Stomach (tissue), 4 donors: ENCODE measurements at regions not wholly inside any gene's neighbourhood (a gene's known extent, or its start where the extent isn't known, plus 50 kb on each side); places are given as distances from the start of the nearest gene placed in this dataset.

Experiments
- EP300 ChIP-seq: sonication (generic); formaldehyde crosslinking; IDR thresholded peaks from one replicate; pipeline ENCODE4 v1.6.1; 2017; ENCODE audit warnings: antibody characterized with exemption
- POLR2A ChIP-seq, 4 donors: fragments of 450-650 bp; IDR thresholded peaks; one replicate each; pipeline ENCODE4 v1.6.1; 2016; ENCODE audit warnings: antibody characterized with exemption in 4 of 4, control low read depth in 2 of 4, mild to moderate bottlenecking in 1 of 4, moderate library complexity in 1 of 4
- TF ChIP-seq, protein P1 (sequence below), 7 experiments: fragments of 450-650 bp in 4 of 7; fragments of 200-600 bp in 3 of 7; sonication (generic) in 3 of 7; IDR thresholded peaks; one replicate each; pipeline ENCODE4 v1.5.1; 2016 to 2019; ENCODE audit warnings: antibody characterized with exemption in 7 of 7, control low read depth in 2 of 7, mild to moderate bottlenecking in 1 of 7

DNA sequence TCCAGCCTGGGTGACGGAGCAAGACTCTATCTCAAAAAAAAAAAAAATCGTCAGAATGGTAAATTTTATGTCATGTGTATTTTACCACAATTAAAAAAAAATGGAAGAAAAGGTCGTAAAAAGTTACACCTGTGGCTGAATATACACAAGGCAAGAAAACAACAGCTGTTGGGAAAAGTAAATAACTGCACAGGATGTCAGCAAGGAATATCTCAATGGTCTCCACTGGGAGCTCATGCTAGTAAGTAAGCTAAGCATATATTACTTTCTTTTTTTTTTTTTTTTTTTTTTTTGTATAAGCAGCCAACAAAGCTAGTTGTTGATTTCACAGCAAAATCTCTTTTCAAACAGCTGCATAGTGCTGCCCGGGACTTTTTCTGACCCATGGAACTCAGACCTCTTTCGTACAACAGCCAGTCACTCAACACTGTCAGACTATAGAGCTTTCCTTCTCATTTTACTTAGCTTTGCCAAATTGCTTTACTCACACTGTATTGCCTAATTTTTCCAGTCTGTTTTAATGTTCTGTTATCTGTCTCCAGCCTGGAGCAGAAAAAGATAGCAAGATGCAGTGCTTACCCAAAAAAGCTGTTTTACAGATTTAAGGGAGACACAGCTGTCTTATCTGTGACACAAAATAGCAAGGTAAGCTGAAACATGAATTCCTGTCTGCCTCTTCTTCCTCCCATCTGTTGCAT, 175.9 kb downstream of the ENC1 start:
- TF ChIP-seq, protein P1, sequence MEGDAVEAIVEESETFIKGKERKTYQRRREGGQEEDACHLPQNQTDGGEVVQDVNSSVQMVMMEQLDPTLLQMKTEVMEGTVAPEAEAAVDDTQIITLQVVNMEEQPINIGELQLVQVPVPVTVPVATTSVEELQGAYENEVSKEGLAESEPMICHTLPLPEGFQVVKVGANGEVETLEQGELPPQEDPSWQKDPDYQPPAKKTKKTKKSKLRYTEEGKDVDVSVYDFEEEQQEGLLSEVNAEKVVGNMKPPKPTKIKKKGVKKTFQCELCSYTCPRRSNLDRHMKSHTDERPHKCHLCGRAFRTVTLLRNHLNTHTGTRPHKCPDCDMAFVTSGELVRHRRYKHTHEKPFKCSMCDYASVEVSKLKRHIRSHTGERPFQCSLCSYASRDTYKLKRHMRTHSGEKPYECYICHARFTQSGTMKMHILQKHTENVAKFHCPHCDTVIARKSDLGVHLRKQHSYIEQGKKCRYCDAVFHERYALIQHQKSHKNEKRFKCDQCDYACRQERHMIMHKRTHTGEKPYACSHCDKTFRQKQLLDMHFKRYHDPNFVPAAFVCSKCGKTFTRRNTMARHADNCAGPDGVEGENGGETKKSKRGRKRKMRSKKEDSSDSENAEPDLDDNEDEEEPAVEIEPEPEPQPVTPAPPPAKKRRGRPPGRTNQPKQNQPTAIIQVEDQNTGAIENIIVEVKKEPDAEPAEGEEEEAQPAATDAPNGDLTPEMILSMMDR (IDR thresholded peaks at IDR 0.05): no peak
- TF ChIP-seq EP300 (no peak), POLR2A (IDR thresholded peaks at IDR 0.05) (no peak)
